ENCODE measurements at regions not wholly inside any gene's neighbourhood (a gene's known extent, or its start where the extent isn't known, plus 50 kb on each side); places are given as distances from the start of the nearest gene placed in this dataset.

GRCh38 chr22:49274754-49275380 lies 552.8 kb downstream of the BRD1 start:
- no peak for DNase-seq (ENCODE audit: extremely low read depth, insufficient read length)
- no peak for TF ChIP-seq CTCF (IDR thresholded peaks at IDR 0.05; ENCODE audit: insufficient read depth, low read length, poor library complexity, severe bottlenecking)

GRCh38 chr22:49272546-49273125 lies 555.0 kb downstream of the BRD1 start:
- Histone ChIP-seq H3K4me3 (replicated peaks; ENCODE audit: low read depth, low read length) (no peak overlapping the region), H3K27me3 (replicated peaks; ENCODE audit: control insufficient read depth, insufficient read depth, low read length) (no peaks in the 10 kb centered on the region), H3K36me3 (ENCODE audit: control insufficient read depth, insufficient read depth, low read length) (no peaks in the 10 kb centered on the region)
- no peak for DNase-seq (ENCODE audit: extremely low read depth, insufficient read length)
- TF ChIP-seq CTCF (IDR thresholded peaks at IDR 0.05; ENCODE audit: insufficient read depth, low read length, poor library complexity, severe bottlenecking), result no peak

More at GRCh38 chr22:49274754-49275380, 552.8 kb downstream of the BRD1 start:
- H3K36me3 ChIP-seq (ENCODE audit: control insufficient read depth, insufficient read depth, low read length), result no peaks in the 10 kb centered on the region
- no peaks in the 10 kb centered on the region for H3K27me3 ChIP-seq (replicated peaks; ENCODE audit: control insufficient read depth, insufficient read depth, low read length)
- no peak overlapping the region for H3K4me3 ChIP-seq (replicated peaks; ENCODE audit: low read depth, low read length)

- Histone ChIP-seq H3K27me3 (replicated peaks; ENCODE audit: control insufficient read depth, insufficient read depth, low read length) (no peaks in the 10 kb centered on the region), H3K36me3 (ENCODE audit: control insufficient read depth, insufficient read depth, low read length) (no peaks in the 10 kb centered on the region), H3K4me3 (replicated peaks; ENCODE audit: low read depth, low read length) (no peak overlapping the region)
- no peak for TF ChIP-seq CTCF (IDR thresholded peaks at IDR 0.05; ENCODE audit: insufficient read depth, low read length, poor library complexity, severe bottlenecking)
- no peak for DNase-seq (ENCODE audit: extremely low read depth, insufficient read length)
These were observed 555.8 kb downstream of the BRD1 start for GRCh38 chr22:49271831-49272230.

GRCh38 chr22:49271369-49271727 lies 556.3 kb downstream of the BRD1 start:
- DNase-seq (ENCODE audit: extremely low read depth, insufficient read length), result no peak
- Histone ChIP-seq H3K4me3 (replicated peaks; ENCODE audit: low read depth, low read length) (no peak overlapping the region), H3K36me3 (ENCODE audit: control insufficient read depth, insufficient read depth, low read length) (no peaks in the 10 kb centered on the region), H3K27me3 (replicated peaks; ENCODE audit: control insufficient read depth, insufficient read depth, low read length) (no peaks in the 10 kb centered on the region)
- no peak for TF ChIP-seq CTCF (IDR thresholded peaks at IDR 0.05; ENCODE audit: insufficient read depth, low read length, poor library complexity, severe bottlenecking)

- TF ChIP-seq CTCF (IDR thresholded peaks at IDR 0.05; ENCODE audit: insufficient read depth, low read length, poor library complexity, severe bottlenecking), result no peak
- no peak for DNase-seq (ENCODE audit: extremely low read depth, insufficient read length)
- H3K27me3 ChIP-seq (replicated peaks; ENCODE audit: control insufficient read depth, insufficient read depth, low read length), result no peaks in the 10 kb centered on the region
- H3K36me3 ChIP-seq (ENCODE audit: control insufficient read depth, insufficient read depth, low read length), result no peaks in the 10 kb centered on the region
- no peak overlapping the region for H3K4me3 ChIP-seq (replicated peaks; ENCODE audit: low read depth, low read length)
These were observed 556.9 kb downstream of the BRD1 start for GRCh38 chr22:49270595-49271368.
